GM23248 (cell line): ENCODE measurements at regions not wholly inside any gene's neighbourhood (a gene's known extent, or its start where the extent isn't known, plus 50 kb on each side); places are given as distances from the start of the nearest gene placed in this dataset.

Experiments used
- DNase-seq: peaks from one replicate; pipeline ENCODE4 v3.0.0-alpha.2; 2015
- H2AFZ ChIP-seq: fragments of 200-600 bp; sonication (generic); 2 replicates; pipeline ENCODE4 v1.6.1; 2016; ENCODE audit warnings: antibody characterized with exemption
- H3F3A ChIP-seq: fragments of 200-600 bp; sonication (generic); 2 replicates; pipeline ENCODE4 v1.6.1; 2016; ENCODE audit warnings: mild to moderate bottlenecking, antibody characterized with exemption, mixed run types; ENCODE audit not compliant: insufficient read depth
- H3K27ac ChIP-seq: fragments of 200-600 bp; sonication (generic); 2 replicates; pipeline ENCODE4 v1.5.1; 2016; ENCODE audit warnings: mild to moderate bottlenecking
- H3K27me3 ChIP-seq: fragments of 200-600 bp; sonication (generic); replicated peaks from 2 replicates; pipeline ENCODE4 v1.6.1; 2016; ENCODE audit warnings: mild to moderate bottlenecking; ENCODE audit not compliant: insufficient read depth
- H3K36me3 ChIP-seq: fragments of 200-600 bp; sonication (generic); 2 replicates; pipeline ENCODE4 v1.6.1; 2016; ENCODE audit warnings: low read depth, mild to moderate bottlenecking
- H3K4me1 ChIP-seq: fragments of 200-600 bp; sonication (generic); 2 replicates; pipeline ENCODE4 v1.6.1; 2016; ENCODE audit warnings: mild to moderate bottlenecking; ENCODE audit not compliant: insufficient read depth
- H3K4me2 ChIP-seq: fragments of 200-600 bp; sonication (generic); one replicate; pipeline ENCODE4 v1.6.1; 2016; ENCODE audit warnings: mild to moderate bottlenecking; ENCODE audit not compliant: unreplicated experiment
- H3K4me3 ChIP-seq: fragments of 200-600 bp; sonication (generic); 2 replicates; pipeline ENCODE4 v1.5.1; 2016; ENCODE audit warnings: mild to moderate bottlenecking
- H3K79me2 ChIP-seq: fragments of 200-600 bp; sonication (generic); 2 replicates; pipeline ENCODE4 v1.6.1; 2016; ENCODE audit warnings: mild to moderate bottlenecking; ENCODE audit not compliant: insufficient read depth
- H3K9ac ChIP-seq: fragments of 200-600 bp; sonication (generic); 2 replicates; pipeline ENCODE4 v1.6.1; 2016; ENCODE audit warnings: mild to moderate bottlenecking
- H3K9me2 ChIP-seq: fragments of 200-600 bp; sonication (generic); 2 replicates; pipeline ENCODE4 v1.6.1; 2016; ENCODE audit warnings: mixed run types, mild to moderate bottlenecking, moderate library complexity; ENCODE audit not compliant: insufficient read depth
- H3K9me3 ChIP-seq: fragments of 200-600 bp; sonication (generic); one replicate; pipeline ENCODE4 v1.6.1; 2017; ENCODE audit warnings: low read depth
- H4K20me1 ChIP-seq: fragments of 200-600 bp; sonication (generic); 2 replicates; pipeline ENCODE4 v1.6.0; 2016; ENCODE audit not compliant: insufficient read depth
- EZH2 ChIP-seq: fragments of 200-600 bp; sonication (generic); IDR thresholded peaks from 2 replicates; pipeline ENCODE4 v1.6.1; 2018; ENCODE audit warnings: antibody characterized with exemption, mild to moderate bottlenecking; ENCODE audit not compliant: insufficient read depth, poor library complexity, severe bottlenecking
- EZH2phosphoT487 ChIP-seq: fragments of 200-600 bp; sonication (generic); IDR thresholded peaks from 2 replicates; pipeline ENCODE4 v1.6.1; 2018; ENCODE audit warnings: antibody characterized with exemption, moderate library complexity, mild to moderate bottlenecking, low read depth; ENCODE audit not compliant: insufficient read depth
- WGBS, 2 experiments: methylation state at CpG; one replicate each; pipeline ENCODE4 v1.1.6; 2015 to 2017; ENCODE audit warnings: low lambda C conversion rate in 2 of 2, low coverage in 1 of 2; ENCODE audit errors: missing lambda C conversion rate in 2 of 2; 5-methylcytosine and 5-hydroxymethylcytosine counted together
- in situ Hi-C: fragments of 300-500 bp; cut with MboI; formaldehyde crosslinking; loops from 2 replicates; pipeline ENCODE4 v1.15.0; 2020

DNA sequence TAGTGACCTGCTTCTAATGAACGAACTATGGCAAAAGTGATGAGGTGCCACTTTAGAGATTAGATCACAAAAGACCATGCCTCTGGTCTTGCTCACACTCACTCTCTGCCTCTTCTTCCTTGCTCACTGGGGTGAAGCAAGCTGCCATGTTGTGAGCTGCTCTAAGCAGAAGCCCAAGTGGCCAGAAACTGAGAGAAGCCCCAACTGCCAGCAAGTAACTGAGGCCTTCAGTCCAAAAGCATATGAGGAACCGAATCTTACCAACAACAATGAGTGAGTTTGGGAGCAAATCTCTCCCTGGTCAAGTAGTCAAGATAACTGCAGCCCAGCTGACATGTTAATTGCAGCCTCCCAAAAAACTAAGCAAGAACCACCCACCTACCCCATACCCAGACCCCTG, 126.0 kb upstream of the ACO1 start:
- Histone ChIP-seq H3K4me2 (no peak overlapping the region), H3K9me3 (no peaks in the 10 kb centered on the region), H2AFZ (no peak overlapping the region), H3K9ac (no peak overlapping the region), H3K79me2 (no peaks in the 10 kb centered on the region), H3K27me3 (no peaks in the 10 kb centered on the region), H3K27ac (no peak overlapping the region), H3F3A (no peaks in the 10 kb centered on the region), H3K4me1 (no peaks in the 10 kb centered on the region), H3K9me2 (no peaks in the 10 kb centered on the region), H3K4me3 (no peak overlapping the region), H4K20me1 (no peaks in the 10 kb centered on the region), H3K36me3 (no peaks in the 10 kb centered on the region)
- no peak for TF ChIP-seq EZH2phosphoT487
- TF ChIP-seq EZH2: no peak
- in situ Hi-C loops: no loop called here
- no peak for DNase-seq
- 17 to 19% methylated on average over 2 of the region's 2 CpGs for WGBS, 2 experiments

DNA sequence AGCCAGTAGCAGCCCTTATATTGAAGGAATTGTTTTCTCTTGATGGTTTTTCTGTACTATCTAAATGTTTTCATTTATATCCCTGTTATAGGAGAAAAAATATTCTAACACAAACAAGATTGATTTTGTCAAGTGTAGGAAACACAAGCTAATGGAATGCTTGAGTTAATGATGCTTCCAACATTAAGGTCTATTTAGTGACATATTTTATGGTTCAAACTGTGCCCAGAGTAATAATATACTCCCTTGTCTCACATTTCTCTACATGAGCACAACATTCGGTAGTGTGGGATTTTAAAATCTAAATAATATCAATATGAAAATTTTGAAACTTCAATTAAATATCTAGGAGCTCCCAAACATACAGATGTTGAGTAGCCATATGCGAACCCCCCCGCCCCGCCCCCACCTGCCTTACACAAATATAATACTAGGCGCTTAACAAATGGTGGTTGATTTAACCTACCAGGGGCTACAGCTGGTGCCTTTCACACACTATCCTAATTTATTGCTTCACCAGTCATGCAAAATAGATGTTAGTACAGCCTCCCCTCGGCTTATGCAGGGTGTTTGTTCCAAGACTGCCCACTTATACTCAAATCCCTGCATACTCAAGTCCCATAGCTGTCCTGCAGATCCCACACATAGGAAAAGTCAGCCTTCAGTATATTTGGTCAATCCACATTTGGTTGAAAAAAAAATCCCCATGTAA, 124.1 kb upstream of the ACO1 start:
- DNase-seq: no peak
- no peaks in the 10 kb centered on the region for H3K36me3 ChIP-seq
- TF ChIP-seq EZH2phosphoT487 (no peak), EZH2 (no peak)
- no peaks in the 10 kb centered on the region for H3K79me2 ChIP-seq
- no peak overlapping the region for H3K9ac ChIP-seq
- H3K9me3 ChIP-seq: no peaks in the 10 kb centered on the region
- H3K4me1 ChIP-seq: no peaks in the 10 kb centered on the region
- H2AFZ ChIP-seq: no peak overlapping the region
- in situ Hi-C loops: no loop called here
- no peaks in the 10 kb centered on the region for H4K20me1 ChIP-seq
- H3K9me2 ChIP-seq: no peaks in the 10 kb centered on the region
- H3K27ac ChIP-seq: no peak overlapping the region
- H3K4me2 ChIP-seq: no peak overlapping the region
- no peaks in the 10 kb centered on the region for H3K27me3 ChIP-seq
- H3K4me3 ChIP-seq: no peak overlapping the region
- H3F3A ChIP-seq: no peaks in the 10 kb centered on the region
- 28 to 29% methylated on average over 6 of the region's 6 CpGs for WGBS, 2 experiments

DNA sequence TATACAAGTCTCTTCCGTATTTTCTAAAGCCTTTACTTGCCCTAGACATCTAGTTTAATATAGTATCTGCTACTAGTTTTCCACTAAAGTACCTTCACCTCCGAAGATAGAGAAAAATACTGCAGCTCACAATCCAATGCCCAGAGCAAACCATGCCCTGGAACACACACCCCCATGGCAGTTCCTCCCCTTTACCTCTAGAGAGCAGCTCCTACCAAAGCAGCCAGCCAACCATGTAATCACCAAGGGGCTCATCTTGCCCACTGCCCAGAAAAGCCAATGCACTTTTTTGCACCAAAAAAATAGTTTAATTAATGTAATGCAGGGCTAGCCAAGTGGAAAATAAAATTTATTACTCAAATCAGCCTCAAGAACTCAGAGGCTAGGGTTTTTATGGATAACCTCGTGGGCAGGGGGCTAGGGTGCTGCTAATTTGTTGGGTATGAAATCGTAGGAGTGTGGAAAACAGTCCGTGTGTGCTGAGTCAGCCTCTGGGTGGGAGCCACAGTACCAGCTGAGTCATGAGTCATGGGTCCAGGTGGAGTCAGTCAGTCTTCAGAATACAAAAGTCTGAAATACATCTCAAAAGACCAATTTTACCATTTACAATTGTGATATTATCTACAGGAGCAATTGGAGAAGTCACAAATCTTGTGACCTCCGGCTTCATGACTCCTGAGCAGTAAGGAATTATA, 120.1 kb upstream of the ACO1 start:
- Histone ChIP-seq H3K27me3 (no peaks in the 10 kb centered on the region), H3F3A (no peaks in the 10 kb centered on the region), H3K79me2 (no peaks in the 10 kb centered on the region), H3K27ac (no peak overlapping the region), H3K4me2 (no peak overlapping the region), H3K9me2 (no peaks in the 10 kb centered on the region), H2AFZ (no peak overlapping the region), H3K4me1 (no peaks in the 10 kb centered on the region), H4K20me1 (no peaks in the 10 kb centered on the region), H3K4me3 (no peak overlapping the region), H3K9ac (no peak overlapping the region), H3K9me3 (no peaks in the 10 kb centered on the region), H3K36me3 (no peaks in the 10 kb centered on the region)
- TF ChIP-seq EZH2 (no peak), EZH2phosphoT487 (no peak)
- DNase-seq: peak; percentile 12
- in situ Hi-C loops: no loop called here
- WGBS, 2 experiments: 7 to 8% methylated on average over 6 of the region's 6 CpGs

DNA sequence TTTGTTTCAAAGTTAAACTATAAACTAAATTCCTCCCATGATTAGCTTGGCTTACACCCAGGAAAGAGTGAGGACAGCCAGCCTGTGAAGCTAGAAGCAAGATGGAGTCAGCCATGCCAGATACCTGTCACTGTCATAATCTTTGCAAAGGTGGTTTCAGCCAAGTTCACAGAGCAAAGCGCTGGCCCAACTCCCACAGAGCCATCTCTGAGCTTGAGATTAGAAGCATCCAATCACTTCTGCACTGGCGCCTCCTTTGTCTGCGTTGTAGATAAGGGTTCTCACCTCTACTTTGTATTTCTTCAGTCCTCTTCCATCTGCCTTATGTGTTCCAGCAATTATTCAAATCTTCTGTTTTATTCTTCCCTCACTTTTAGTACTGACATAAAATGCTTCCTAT, 119.4 kb upstream of the ACO1 start:
- Histone ChIP-seq H3K27ac (no peak overlapping the region), H3F3A (no peaks in the 10 kb centered on the region), H3K4me1 (no peaks in the 10 kb centered on the region), H3K27me3 (no peaks in the 10 kb centered on the region), H3K9me3 (no peaks in the 10 kb centered on the region), H3K9me2 (no peaks in the 10 kb centered on the region), H2AFZ (no peak overlapping the region), H3K79me2 (no peaks in the 10 kb centered on the region), H3K4me2 (no peak overlapping the region), H3K36me3 (no peaks in the 10 kb centered on the region), H3K9ac (no peak overlapping the region), H4K20me1 (no peaks in the 10 kb centered on the region), H3K4me3 (no peak overlapping the region)
- in situ Hi-C loops: no loop called here
- TF ChIP-seq EZH2phosphoT487 (no peak), EZH2 (no peak)
- no peak for DNase-seq
- 48 to 54% methylated on average over 3 of the region's 3 CpGs for WGBS, 2 experiments
